ENCODE measurements at regions not wholly inside any gene's neighbourhood (a gene's known extent, or its start where the extent isn't known, plus 50 kb on each side); places are given as distances from the start of the nearest gene placed in this dataset.

DNA sequence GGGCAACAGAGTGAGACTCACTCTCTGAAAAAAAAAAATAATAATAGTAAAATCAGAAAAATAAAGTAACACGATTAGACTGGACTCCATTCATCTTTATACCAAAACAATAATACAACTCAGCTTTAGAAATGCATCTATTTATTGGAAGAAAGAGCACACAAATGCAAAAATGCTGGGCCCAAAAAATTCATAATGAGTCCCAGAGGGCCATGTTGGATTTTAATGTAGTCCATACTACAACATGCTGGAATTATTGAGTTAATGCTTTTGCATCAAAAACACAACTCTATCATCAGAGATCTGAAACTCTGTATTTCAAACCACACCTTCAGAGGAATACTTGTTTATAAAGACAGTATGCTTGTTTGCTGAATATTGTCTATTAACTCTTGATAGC, 1614.7 kb downstream of the STIM2 start:
- Histone ChIP-seq H3K9me3 (ENCODE audit: control insufficient read depth, insufficient read depth, low read length) (no peaks in the 10 kb centered on the region), H3K4me3 (ENCODE audit: low read length) (no peak overlapping the region), H3K27me3 (ENCODE audit: control insufficient read depth, low read length) (no peaks in the 10 kb centered on the region), H3K9me2 (replicated peaks; ENCODE audit: control insufficient read depth, low read length) (no peaks in the 10 kb centered on the region), H3K4me1 (ENCODE audit: control insufficient read depth, low read length) (no peaks in the 10 kb centered on the region), H4K20me1 (ENCODE audit: control insufficient read depth, insufficient read depth, low read depth, low read length) (no peaks in the 10 kb centered on the region), H3K27ac (ENCODE audit: low read depth, low read length) (no peak overlapping the region), H3K36me3 (ENCODE audit: control insufficient read depth, low read length) (no peaks in the 10 kb centered on the region), H3K79me2 (ENCODE audit: control insufficient read depth, low read length) (no peaks in the 10 kb centered on the region), H3K4me2 (ENCODE audit: low read length) (no peak overlapping the region), H3F3A (ENCODE audit: control insufficient read depth, insufficient read depth) (no peaks in the 10 kb centered on the region)
- no peak for TF ChIP-seq CTCF (IDR thresholded peaks at IDR 0.05; ENCODE audit: low read depth, low read length, poor library complexity, severe bottlenecking)

GRCh38 chr4:28479666-28480065, 1619.0 kb downstream of the STIM2 start:
- Histone ChIP-seq H3K27ac (ENCODE audit: low read depth, low read length) (no peak overlapping the region), H3K27me3 (ENCODE audit: control insufficient read depth, low read length) (no peaks in the 10 kb centered on the region), H3K9me3 (ENCODE audit: control insufficient read depth, insufficient read depth, low read length) (no peaks in the 10 kb centered on the region), H3F3A (ENCODE audit: control insufficient read depth, insufficient read depth) (no peaks in the 10 kb centered on the region), H3K36me3 (ENCODE audit: control insufficient read depth, low read length) (no peaks in the 10 kb centered on the region), H3K79me2 (ENCODE audit: control insufficient read depth, low read length) (no peaks in the 10 kb centered on the region), H3K4me1 (ENCODE audit: control insufficient read depth, low read length) (no peaks in the 10 kb centered on the region), H3K4me2 (ENCODE audit: low read length) (no peak overlapping the region), H4K20me1 (ENCODE audit: control insufficient read depth, insufficient read depth, low read depth, low read length) (no peaks in the 10 kb centered on the region), H3K9me2 (replicated peaks; ENCODE audit: control insufficient read depth, low read length) (no peaks in the 10 kb centered on the region), H3K4me3 (ENCODE audit: low read length) (no peak overlapping the region)
- no peak for TF ChIP-seq EZH2phosphoT487 (IDR thresholded peaks at IDR 0.05; ENCODE audit: borderline replicate concordance, low read length)
- TF ChIP-seq CTCF (IDR thresholded peaks at IDR 0.05; ENCODE audit: low read depth, low read length, poor library complexity, severe bottlenecking): no peak

- H3K27ac ChIP-seq (ENCODE audit: low read depth, low read length): no peak overlapping the region
- H3K9me3 ChIP-seq (ENCODE audit: control insufficient read depth, insufficient read depth, low read length): no peaks in the 10 kb centered on the region
- H3K4me3 ChIP-seq (ENCODE audit: low read length): no peak overlapping the region
- no peak overlapping the region for H3K4me2 ChIP-seq (ENCODE audit: low read length)
- H3K27me3 ChIP-seq (ENCODE audit: control insufficient read depth, low read length): no peaks in the 10 kb centered on the region
- H3K4me1 ChIP-seq (ENCODE audit: control insufficient read depth, low read length): no peaks in the 10 kb centered on the region
- H4K20me1 ChIP-seq (ENCODE audit: control insufficient read depth, insufficient read depth, low read depth, low read length): no peaks in the 10 kb centered on the region
- no peaks in the 10 kb centered on the region for H3K79me2 ChIP-seq (ENCODE audit: control insufficient read depth, low read length)
- no peaks in the 10 kb centered on the region for H3K9me2 ChIP-seq (replicated peaks; ENCODE audit: control insufficient read depth, low read length)
- no peaks in the 10 kb centered on the region for H3K36me3 ChIP-seq (ENCODE audit: control insufficient read depth, low read length)
- no peaks in the 10 kb centered on the region for H3F3A ChIP-seq (ENCODE audit: control insufficient read depth, insufficient read depth)
- no peak for TF ChIP-seq EZH2phosphoT487 (IDR thresholded peaks at IDR 0.05; ENCODE audit: borderline replicate concordance, low read length)
- no peak for TF ChIP-seq CTCF (IDR thresholded peaks at IDR 0.05; ENCODE audit: low read depth, low read length, poor library complexity, severe bottlenecking)
These were observed 1620.9 kb downstream of the STIM2 start for GRCh38 chr4:28481565-28481964.

Measured in DOHH2 (cell line).